ENCODE measurements at regions not wholly inside any gene's neighbourhood (a gene's known extent, or its start where the extent isn't known, plus 50 kb on each side); places are given as distances from the start of the nearest gene placed in this dataset.
A peak's percentile ranks its signal among the peaks of the same experiment; 100 is the strongest.

GRCh38 chr14:83372271-83372670 is 1838.6 kb upstream of the SEL1L start:
- Histone ChIP-seq H3K9me3 (ENCODE audit: severe bottlenecking) (no peaks in the 10 kb centered on the region), H3K4me3 (ENCODE audit: severe bottlenecking) (no peak overlapping the region), H3K4me1 (ENCODE audit: insufficient read depth, poor library complexity, severe bottlenecking) (no peaks in the 10 kb centered on the region), H3K27me3 (ENCODE audit: insufficient read depth, poor library complexity, severe bottlenecking) (no peaks in the 10 kb centered on the region), H3K36me3 (ENCODE audit: low read depth) (no peaks in the 10 kb centered on the region), H3K27ac (ENCODE audit: poor library complexity, severe bottlenecking) (no peak overlapping the region)
- DNase-seq (ENCODE audit: low spot score) (no peak), ATAC-seq (ENCODE audit: low read depth) (no peak)
- TF ChIP-seq CTCF (IDR thresholded peaks at IDR 0.05; ENCODE audit: poor library complexity, severe bottlenecking) = no peak

- H3K9me3 ChIP-seq (ENCODE audit: severe bottlenecking) = no peaks in the 10 kb centered on the region
- no peaks in the 10 kb centered on the region for H3K4me1 ChIP-seq (ENCODE audit: insufficient read depth, poor library complexity, severe bottlenecking)
- DNase-seq (ENCODE audit: low spot score) (no peak), ATAC-seq (ENCODE audit: low read depth) (no peak)
- no peak overlapping the region for H3K27ac ChIP-seq (ENCODE audit: poor library complexity, severe bottlenecking)
- no peak for TF ChIP-seq CTCF (IDR thresholded peaks at IDR 0.05; ENCODE audit: poor library complexity, severe bottlenecking)
- H3K4me3 ChIP-seq (ENCODE audit: severe bottlenecking) = no peak overlapping the region
- H3K27me3 ChIP-seq (ENCODE audit: insufficient read depth, poor library complexity, severe bottlenecking) = peaks cover 3% of the 10 kb centered on the region
- no peaks in the 10 kb centered on the region for H3K36me3 ChIP-seq (ENCODE audit: low read depth)
Measured at GRCh38 chr14:83379436-83379835, 1845.8 kb upstream of the SEL1L start.

- H3K27me3 ChIP-seq (ENCODE audit: insufficient read depth, poor library complexity, severe bottlenecking) = peaks cover 3% of the 10 kb centered on the region
- ATAC-seq (ENCODE audit: low read depth) (no peak), DNase-seq (ENCODE audit: low spot score) (no peak)
- H3K36me3 ChIP-seq (ENCODE audit: low read depth) = no peaks in the 10 kb centered on the region
- TF ChIP-seq CTCF (IDR thresholded peaks at IDR 0.05; ENCODE audit: poor library complexity, severe bottlenecking) = no peak
- no peak overlapping the region for H3K4me3 ChIP-seq (ENCODE audit: severe bottlenecking)
- no peaks in the 10 kb centered on the region for H3K4me1 ChIP-seq (ENCODE audit: insufficient read depth, poor library complexity, severe bottlenecking)
- no peak overlapping the region for H3K27ac ChIP-seq (ENCODE audit: poor library complexity, severe bottlenecking)
- H3K9me3 ChIP-seq (ENCODE audit: severe bottlenecking) = no peaks in the 10 kb centered on the region
Measured at GRCh38 chr14:83384253-83384652, 1850.6 kb upstream of the SEL1L start.

GRCh38 chr14:83395321-83395720 is 1861.7 kb upstream of the SEL1L start:
- no peak overlapping the region for H3K4me3 ChIP-seq (ENCODE audit: severe bottlenecking)
- DNase-seq (ENCODE audit: low spot score) (no peak), ATAC-seq (ENCODE audit: low read depth) (peak; percentile 52; the same call in 2 of the 3 replicates)
- no peak for TF ChIP-seq CTCF (IDR thresholded peaks at IDR 0.05; ENCODE audit: poor library complexity, severe bottlenecking)
- no peaks in the 10 kb centered on the region for H3K36me3 ChIP-seq (ENCODE audit: low read depth)
- no peaks in the 10 kb centered on the region for H3K4me1 ChIP-seq (ENCODE audit: insufficient read depth, poor library complexity, severe bottlenecking)
- peaks cover 2% of the 10 kb centered on the region for H3K9me3 ChIP-seq (ENCODE audit: severe bottlenecking)
- H3K27ac ChIP-seq (ENCODE audit: poor library complexity, severe bottlenecking) = no peak overlapping the region
- no peaks in the 10 kb centered on the region for H3K27me3 ChIP-seq (ENCODE audit: insufficient read depth, poor library complexity, severe bottlenecking)

- no peaks in the 10 kb centered on the region for H3K9me3 ChIP-seq (ENCODE audit: severe bottlenecking)
- no peaks in the 10 kb centered on the region for H3K27me3 ChIP-seq (ENCODE audit: insufficient read depth, poor library complexity, severe bottlenecking)
- DNase-seq (ENCODE audit: low spot score) (no peak), ATAC-seq (ENCODE audit: low read depth) (no peak)
- no peaks in the 10 kb centered on the region for H3K36me3 ChIP-seq (ENCODE audit: low read depth)
- no peak for TF ChIP-seq CTCF (IDR thresholded peaks at IDR 0.05; ENCODE audit: poor library complexity, severe bottlenecking)
- H3K4me1 ChIP-seq (ENCODE audit: insufficient read depth, poor library complexity, severe bottlenecking) = no peaks in the 10 kb centered on the region
- H3K4me3 ChIP-seq (ENCODE audit: severe bottlenecking) = no peak overlapping the region
- H3K27ac ChIP-seq (ENCODE audit: poor library complexity, severe bottlenecking) = no peak overlapping the region
Measured at GRCh38 chr14:83416476-83416875, 1882.8 kb upstream of the SEL1L start.

Data from RWPE2 (cell line).